Liver (tissue), 8 donors: ENCODE measurements at regions not wholly inside any gene's neighbourhood (a gene's known extent, or its start where the extent isn't known, plus 50 kb on each side); places are given as distances from the start of the nearest gene placed in this dataset.

ENCODE experiments used
- DNase-seq: peaks from one replicate; pipeline ENCODE4 v3.0.0-alpha.2; 2017; ENCODE audit warnings: low spot score
- H3K27ac ChIP-seq, 2 donors: one replicate each; pipeline ENCODE4 v1.7.0; 2013; ENCODE audit warnings: inconsistent platforms in 2 of 2, low read length in 2 of 2, control low read depth in 1 of 2, low read depth in 1 of 2, mild to moderate bottlenecking in 1 of 2
- H3K27me3 ChIP-seq, 4 donors: one replicate each; pipeline versions ENCODE4 v1.6.1 to v1.7.0; 2013; ENCODE audit warnings: low read length in 3 of 4, inconsistent platforms in 1 of 4, mild to moderate bottlenecking in 1 of 4, moderate library complexity in 1 of 4; ENCODE audit not compliant: control insufficient read depth in 4 of 4, insufficient read depth in 4 of 4
- H3K36me3 ChIP-seq, 4 donors: one replicate each; pipeline versions ENCODE4 v1.6.1 to v1.7.0; 2013; ENCODE audit warnings: low read length in 3 of 4, mild to moderate bottlenecking in 3 of 4, low read depth in 1 of 4, moderate library complexity in 1 of 4; ENCODE audit not compliant: control insufficient read depth in 4 of 4, insufficient read depth in 3 of 4
- H3K4me1 ChIP-seq, 4 donors: one replicate each; pipeline versions ENCODE4 v1.6.1 to v1.7.0; 2013; ENCODE audit warnings: low read length in 3 of 4, mild to moderate bottlenecking in 3 of 4, moderate library complexity in 1 of 4; ENCODE audit not compliant: control insufficient read depth in 4 of 4, insufficient read depth in 4 of 4
- H3K4me3 ChIP-seq, 3 donors: one replicate each; pipeline versions ENCODE4 v1.6.1 to v1.7.0; 2013; ENCODE audit warnings: low read length in 3 of 3, control low read depth in 1 of 3, low read depth in 1 of 3, mild to moderate bottlenecking in 1 of 3
- H3K9ac ChIP-seq, 2 donors: one replicate each; pipeline ENCODE4 v1.7.0; 2013; ENCODE audit warnings: low read length in 2 of 2, mild to moderate bottlenecking in 2 of 2, moderate library complexity in 2 of 2, control low read depth in 1 of 2, low read depth in 1 of 2
- H3K9me3 ChIP-seq, 4 donors: one replicate each; pipeline versions ENCODE4 v1.6.1 to v1.7.0; 2013; ENCODE audit warnings: low read length in 3 of 4; ENCODE audit not compliant: control insufficient read depth in 4 of 4
- EGR1 ChIP-seq, 2 donors: IDR thresholded peaks; 2 replicates each; pipeline ENCODE4 v1.6.1; 2016 to 2018; ENCODE audit warnings: antibody characterized with exemption in 2 of 2, low read depth in 2 of 2
- FOXA1 ChIP-seq: IDR thresholded peaks from 2 replicates; pipeline ENCODE4 v1.6.1; 2016; ENCODE audit warnings: antibody characterized with exemption
- GABPA ChIP-seq, 2 donors: IDR thresholded peaks in 1 of 2; conservative IDR thresholded peaks in 1 of 2; 2 replicates each; pipeline ENCODE4 v1.6.1; 2016; ENCODE audit warnings: antibody characterized with exemption in 2 of 2, mild to moderate bottlenecking in 1 of 2, moderate library complexity in 1 of 2
- HNF4A ChIP-seq, 2 donors: conservative IDR thresholded peaks; 2 replicates each; pipeline ENCODE4 v1.6.1; 2016; ENCODE audit warnings: antibody characterized with exemption in 2 of 2, mild to moderate bottlenecking in 2 of 2
- HNF4G ChIP-seq: IDR thresholded peaks from 2 replicates; pipeline ENCODE4 v1.6.1; 2016; ENCODE audit warnings: antibody characterized with exemption
- MAX ChIP-seq: IDR thresholded peaks from 2 replicates; pipeline ENCODE4 v1.6.1; 2016; ENCODE audit warnings: antibody characterized with exemption
- NR2F2 ChIP-seq: IDR thresholded peaks from 2 replicates; pipeline ENCODE4 v1.6.1; 2016; ENCODE audit warnings: antibody characterized with exemption
- RAD21 ChIP-seq, 2 donors: IDR thresholded peaks; 2 replicates each; pipeline ENCODE4 v1.6.1; 2016; ENCODE audit warnings: antibody characterized with exemption in 2 of 2, mild to moderate bottlenecking in 2 of 2
- REST ChIP-seq: IDR thresholded peaks from 2 replicates; pipeline ENCODE4 v1.6.1; 2016; ENCODE audit warnings: antibody characterized with exemption, mild to moderate bottlenecking
- RXRA ChIP-seq, 2 donors: IDR thresholded peaks; 2 replicates each; pipeline ENCODE4 v1.6.1; 2017 to 2018; ENCODE audit warnings: antibody characterized with exemption in 2 of 2, mild to moderate bottlenecking in 1 of 2
- SP1 ChIP-seq: IDR thresholded peaks from 2 replicates; pipeline ENCODE4 v1.6.1; 2018; ENCODE audit warnings: antibody characterized with exemption, mild to moderate bottlenecking
- TAF1 ChIP-seq: conservative IDR thresholded peaks from 2 replicates; pipeline ENCODE4 v1.6.1; 2016; ENCODE audit warnings: antibody characterized with exemption, mild to moderate bottlenecking
- YY1 ChIP-seq: IDR thresholded peaks from 2 replicates; pipeline ENCODE4 v1.6.1; 2016; ENCODE audit warnings: antibody characterized with exemption, mild to moderate bottlenecking
- WGBS: extraction: QIAGEN DNeasy Blood & Tissue Kit; methylation state at CpG from one replicate; pipeline ENCODE4 v1.1.7; 2013; 5-methylcytosine and 5-hydroxymethylcytosine counted together
- TF ChIP-seq, protein P1 (sequence below): IDR thresholded peaks from 2 replicates; pipeline ENCODE4 v1.6.1; 2016; ENCODE audit warnings: antibody characterized with exemption
- TF ChIP-seq, protein P2 (sequence below): IDR thresholded peaks from 2 replicates; pipeline ENCODE4 v1.6.1; 2016; ENCODE audit warnings: antibody characterized with exemption
- TF ChIP-seq, protein P3 (sequence below): fragments of 150-350 bp; IDR thresholded peaks from 2 replicates; pipeline ENCODE4 v1.5.1; 2017; ENCODE audit warnings: improper control_type of control experiment, low read depth, low read length; ENCODE audit not compliant: missing input control
- donor health status: healthy.
- donor health status: healthy.
- donor health status: healthy.
- donor health status: healthy.
- donor health status: healthy.

DNA sequence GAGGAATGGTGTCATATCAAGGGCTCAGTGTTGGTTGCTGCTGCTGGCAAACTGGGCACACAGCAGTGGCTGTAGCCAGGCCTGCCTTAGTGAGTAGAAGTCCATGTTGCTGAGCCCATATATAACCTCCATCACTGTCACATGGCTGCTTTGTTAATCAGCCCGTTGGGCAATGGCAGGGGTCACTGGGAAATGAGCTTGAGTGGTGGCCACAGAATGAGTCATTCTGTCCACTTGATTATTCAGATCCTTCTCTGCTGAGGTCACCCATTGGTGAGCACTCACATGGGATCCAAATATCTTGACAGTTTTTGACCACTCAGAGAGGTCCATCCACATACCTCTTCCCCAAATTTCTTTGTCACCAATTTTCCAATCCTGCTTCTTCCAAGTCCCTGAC lies 898.9 kb upstream of the EYS start:
- WGBS = 51% methylated on average over 1 of the region's 1 CpG
- H3K36me3 ChIP-seq = no peaks in the 10 kb centered on the region
- H3K4me1 ChIP-seq = no peaks in the 10 kb centered on the region
- no peaks in the 10 kb centered on the region for H3K27me3 ChIP-seq
- no peak overlapping the region for H3K27ac ChIP-seq
- no peak for TF ChIP-seq NR2F2
- no peak for TF ChIP-seq HNF4A (conservative IDR thresholded peaks at IDR 0.05)
- TF ChIP-seq, protein P1, sequence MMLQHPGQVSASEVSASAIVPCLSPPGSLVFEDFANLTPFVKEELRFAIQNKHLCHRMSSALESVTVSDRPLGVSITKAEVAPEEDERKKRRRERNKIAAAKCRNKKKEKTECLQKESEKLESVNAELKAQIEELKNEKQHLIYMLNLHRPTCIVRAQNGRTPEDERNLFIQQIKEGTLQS = no peak
- no peak for TF ChIP-seq SP1
- TF ChIP-seq MAX = no peak
- no peak for TF ChIP-seq FOXA1
- no peak overlapping the region for H3K9ac ChIP-seq
- H3K4me3 ChIP-seq = no peak overlapping the region
- no peaks in the 10 kb centered on the region for H3K9me3 ChIP-seq
- DNase-seq = no peak

- TF ChIP-seq NR2F2 = no peak
- no peak for TF ChIP-seq GABPA (IDR thresholded peaks at IDR 0.05 in 1 of 2, conservative IDR thresholded peaks at IDR 0.05 in 1 of 2)
- DNase-seq = no peak
Measured at GRCh38 chr6:66605011-66605410, 898.0 kb upstream of the EYS start.

DNA sequence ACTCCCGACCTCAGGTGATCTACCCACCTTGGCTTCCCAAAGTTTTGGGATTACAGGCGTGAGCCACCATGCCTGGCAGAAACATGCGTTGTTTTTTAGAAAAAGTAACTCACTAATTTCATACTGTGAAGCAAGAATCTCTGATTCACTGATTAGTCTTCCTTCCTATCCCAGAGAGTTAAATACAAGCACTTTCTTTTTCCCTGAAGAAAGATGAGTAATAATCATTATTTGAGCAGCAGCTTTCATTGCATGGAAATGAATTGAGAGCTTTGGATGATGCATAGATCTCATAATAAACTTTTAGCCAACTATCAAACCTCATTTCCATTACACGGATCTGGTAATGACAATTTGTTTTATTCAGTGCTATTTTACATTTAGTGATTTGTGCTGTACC lies 892.5 kb upstream of the EYS start:
- Histone ChIP-seq H3K36me3 (no peaks in the 10 kb centered on the region), H3K27ac (no peak overlapping the region), H3K9me3 (peaks cover 0 to 3% (median 0%) of the 10 kb centered on the region in 4 donors), H3K27me3 (no peaks in the 10 kb centered on the region), H3K4me3 (no peak overlapping the region), H3K4me1 (no peaks in the 10 kb centered on the region), H3K9ac (no peak overlapping the region)
- 66% methylated on average over 4 of the region's 4 CpGs for WGBS
- TF ChIP-seq RXRA (IDR thresholded peaks at IDR 0.05) (no peak), NR2F2 (no peak), GABPA (IDR thresholded peaks at IDR 0.05 in 1 of 2, conservative IDR thresholded peaks at IDR 0.05 in 1 of 2) (no peak), MAX (no peak), TAF1 (no peak), HNF4A (conservative IDR thresholded peaks at IDR 0.05) (no peak), YY1 (no peak), FOXA1 (no peak), SP1 (no peak), RAD21 (IDR thresholded peaks at IDR 0.05) (no peak), HNF4G (no peak), EGR1 (IDR thresholded peaks at IDR 0.05; ENCODE audit: low read depth in 2 of 2) (no peak), REST (no peak)
- TF ChIP-seq, protein P2, sequence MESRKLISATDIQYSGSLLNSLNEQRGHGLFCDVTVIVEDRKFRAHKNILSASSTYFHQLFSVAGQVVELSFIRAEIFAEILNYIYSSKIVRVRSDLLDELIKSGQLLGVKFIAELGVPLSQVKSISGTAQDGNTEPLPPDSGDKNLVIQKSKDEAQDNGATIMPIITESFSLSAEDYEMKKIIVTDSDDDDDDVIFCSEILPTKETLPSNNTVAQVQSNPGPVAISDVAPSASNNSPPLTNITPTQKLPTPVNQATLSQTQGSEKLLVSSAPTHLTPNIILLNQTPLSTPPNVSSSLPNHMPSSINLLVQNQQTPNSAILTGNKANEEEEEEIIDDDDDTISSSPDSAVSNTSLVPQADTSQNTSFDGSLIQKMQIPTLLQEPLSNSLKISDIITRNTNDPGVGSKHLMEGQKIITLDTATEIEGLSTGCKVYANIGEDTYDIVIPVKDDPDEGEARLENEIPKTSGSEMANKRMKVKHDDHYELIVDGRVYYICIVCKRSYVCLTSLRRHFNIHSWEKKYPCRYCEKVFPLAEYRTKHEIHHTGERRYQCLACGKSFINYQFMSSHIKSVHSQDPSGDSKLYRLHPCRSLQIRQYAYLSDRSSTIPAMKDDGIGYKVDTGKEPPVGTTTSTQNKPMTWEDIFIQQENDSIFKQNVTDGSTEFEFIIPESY = no peak
- TF ChIP-seq, protein P3, sequence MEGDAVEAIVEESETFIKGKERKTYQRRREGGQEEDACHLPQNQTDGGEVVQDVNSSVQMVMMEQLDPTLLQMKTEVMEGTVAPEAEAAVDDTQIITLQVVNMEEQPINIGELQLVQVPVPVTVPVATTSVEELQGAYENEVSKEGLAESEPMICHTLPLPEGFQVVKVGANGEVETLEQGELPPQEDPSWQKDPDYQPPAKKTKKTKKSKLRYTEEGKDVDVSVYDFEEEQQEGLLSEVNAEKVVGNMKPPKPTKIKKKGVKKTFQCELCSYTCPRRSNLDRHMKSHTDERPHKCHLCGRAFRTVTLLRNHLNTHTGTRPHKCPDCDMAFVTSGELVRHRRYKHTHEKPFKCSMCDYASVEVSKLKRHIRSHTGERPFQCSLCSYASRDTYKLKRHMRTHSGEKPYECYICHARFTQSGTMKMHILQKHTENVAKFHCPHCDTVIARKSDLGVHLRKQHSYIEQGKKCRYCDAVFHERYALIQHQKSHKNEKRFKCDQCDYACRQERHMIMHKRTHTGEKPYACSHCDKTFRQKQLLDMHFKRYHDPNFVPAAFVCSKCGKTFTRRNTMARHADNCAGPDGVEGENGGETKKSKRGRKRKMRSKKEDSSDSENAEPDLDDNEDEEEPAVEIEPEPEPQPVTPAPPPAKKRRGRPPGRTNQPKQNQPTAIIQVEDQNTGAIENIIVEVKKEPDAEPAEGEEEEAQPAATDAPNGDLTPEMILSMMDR = no peak
- TF ChIP-seq, protein P1 = no peak
- DNase-seq = no peak

More at GRCh38 chr6:66605011-66605410, 898.0 kb upstream of the EYS start:
- H3K9ac ChIP-seq = no peak overlapping the region
- no peaks in the 10 kb centered on the region for H3K9me3 ChIP-seq
- no peak overlapping the region for H3K27ac ChIP-seq
- no peaks in the 10 kb centered on the region for H3K36me3 ChIP-seq
- H3K4me1 ChIP-seq = no peaks in the 10 kb centered on the region
- H3K4me3 ChIP-seq = no peak overlapping the region
- no peaks in the 10 kb centered on the region for H3K27me3 ChIP-seq
